GDM1 (cell line): ENCODE measurements at regions not wholly inside any gene's neighbourhood (a gene's known extent, or its start where the extent isn't known, plus 50 kb on each side); places are given as distances from the start of the nearest gene placed in this dataset.
"Not testable (repeated sequence)": the region's sequence is repeated elsewhere in the genome, so short reads cannot be mapped to it uniquely, and the experiment has no call there.

Experiments used
- DNase-seq: peaks from one replicate; lab custom pipeline; 2025; lab: John Stamatoyannopoulos, UW

DNA sequence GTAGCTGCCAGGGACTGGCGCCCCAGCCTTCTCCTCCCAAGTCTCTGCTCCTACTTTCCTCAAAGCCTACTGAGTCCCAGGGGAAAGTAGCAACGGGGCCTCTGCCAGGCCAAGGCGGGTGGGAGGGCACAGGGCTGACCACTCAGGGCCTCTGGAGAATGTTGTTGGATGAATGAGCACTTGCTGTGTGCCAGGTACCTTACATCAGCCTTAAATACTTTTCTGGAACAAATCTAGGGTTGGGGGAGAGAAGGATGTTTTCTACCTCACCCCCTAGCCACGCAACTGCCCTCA lies 119.3 kb upstream of the ZBTB40 start:
- no peak for DNase-seq

DNA sequence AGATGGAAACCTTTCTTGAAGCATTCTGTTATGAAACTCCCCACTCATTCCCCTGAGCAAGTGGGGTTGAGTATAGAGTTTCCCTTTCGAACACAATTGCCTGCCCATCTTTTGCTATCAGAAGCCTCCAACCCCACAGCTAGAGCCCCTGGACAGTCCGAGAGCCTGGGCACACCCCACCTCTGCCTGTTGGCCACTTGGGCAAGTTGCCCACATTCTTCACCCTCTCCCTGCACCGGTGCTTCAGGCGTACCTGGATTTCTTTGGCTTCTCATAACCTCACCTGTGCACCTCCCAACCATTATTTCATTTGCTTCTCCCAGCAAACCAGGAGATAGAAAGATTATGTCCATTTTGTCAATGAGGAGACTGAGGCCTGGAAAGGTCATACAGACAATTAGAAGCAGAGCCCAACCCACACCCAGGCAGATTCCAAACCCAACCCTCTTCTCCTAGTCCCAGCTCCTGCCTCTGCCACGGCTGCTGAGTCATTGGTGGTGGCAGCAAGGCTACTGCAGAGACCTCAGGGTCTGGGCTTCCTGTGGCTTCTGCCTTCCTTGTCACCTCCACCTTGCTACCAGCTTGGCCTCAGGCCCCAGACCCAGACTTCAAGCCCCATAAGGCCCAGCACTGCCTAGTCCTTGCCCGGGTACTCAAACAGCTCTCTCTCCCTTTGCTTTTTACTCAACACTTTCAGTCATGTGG lies 118.7 kb upstream of the ZBTB40 start:
- no peak for DNase-seq

DNA sequence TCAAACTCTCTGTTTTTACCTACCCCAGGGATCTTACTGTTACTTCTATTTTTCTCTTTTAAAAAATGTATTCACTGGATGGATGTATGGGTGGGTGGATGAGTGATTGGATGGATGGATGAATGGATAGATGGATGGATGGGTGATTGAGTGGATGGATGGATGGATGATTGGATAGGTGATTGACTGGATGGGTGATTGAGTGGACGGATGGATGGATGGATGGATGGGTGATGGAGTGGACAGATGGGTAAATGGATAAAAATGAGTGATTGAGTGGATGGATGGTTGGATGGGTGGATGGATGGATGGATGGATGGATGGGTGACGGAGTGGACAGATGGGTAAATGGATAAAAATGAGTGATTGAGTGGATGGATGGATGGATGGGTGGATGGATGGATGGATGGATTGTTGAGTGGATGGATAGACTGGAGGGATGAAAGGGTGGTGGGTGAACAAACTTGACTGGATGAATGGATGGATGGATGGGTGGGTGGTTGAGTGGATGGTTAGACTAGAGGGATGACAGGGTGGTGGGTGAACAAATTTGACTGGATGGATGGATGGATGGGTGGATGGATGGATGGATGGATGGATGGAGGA lies 118.0 kb upstream of the ZBTB40 start:
- no peak for DNase-seq

- DNase-seq = no peak
Measured at GRCh38 chr1:22334860-22335550, 116.6 kb upstream of the ZBTB40 start.

GRCh38 chr1:22336274-22336673 lies 115.4 kb upstream of the ZBTB40 start:
- not testable (repeated sequence) for DNase-seq

DNA sequence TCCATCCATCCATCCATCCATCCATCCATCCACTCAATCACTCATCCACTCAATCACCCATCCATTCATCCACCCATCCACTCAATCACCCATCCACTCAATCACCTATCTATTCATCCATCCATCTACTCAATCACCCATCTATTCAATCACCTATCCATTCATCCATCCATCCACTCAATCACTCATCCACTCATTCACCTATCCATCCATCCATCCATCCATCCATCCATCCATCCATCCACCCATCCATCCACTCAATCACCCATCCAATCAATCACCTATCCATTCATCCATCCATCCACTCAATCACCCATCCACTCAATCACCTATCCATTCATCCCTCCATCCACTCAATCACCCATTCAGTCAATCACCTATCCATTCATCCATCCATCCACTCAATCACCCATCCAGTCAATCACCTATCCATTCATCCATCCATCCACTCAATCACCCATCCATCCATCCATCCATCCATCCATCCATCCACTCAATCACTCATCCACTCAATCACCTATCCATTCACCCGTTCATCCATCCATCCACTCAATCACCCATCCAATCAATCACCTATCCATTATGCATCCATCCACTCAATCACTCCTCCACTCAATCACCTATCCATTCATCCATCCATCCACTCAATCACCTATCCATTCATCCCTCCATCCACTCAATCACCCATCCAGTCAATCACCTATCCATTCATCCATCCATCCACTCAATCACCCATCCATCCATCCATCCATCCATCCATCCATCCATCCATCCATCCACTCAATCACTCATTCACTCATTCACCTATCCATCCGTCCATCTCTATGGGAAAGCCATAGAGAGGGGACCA lies 114.7 kb upstream of the ZBTB40 start:
- DNase-seq = not testable (repeated sequence)

- DNase-seq = no peak
Measured at GRCh38 chr1:22338071-22338765, 113.4 kb upstream of the ZBTB40 start.

DNA sequence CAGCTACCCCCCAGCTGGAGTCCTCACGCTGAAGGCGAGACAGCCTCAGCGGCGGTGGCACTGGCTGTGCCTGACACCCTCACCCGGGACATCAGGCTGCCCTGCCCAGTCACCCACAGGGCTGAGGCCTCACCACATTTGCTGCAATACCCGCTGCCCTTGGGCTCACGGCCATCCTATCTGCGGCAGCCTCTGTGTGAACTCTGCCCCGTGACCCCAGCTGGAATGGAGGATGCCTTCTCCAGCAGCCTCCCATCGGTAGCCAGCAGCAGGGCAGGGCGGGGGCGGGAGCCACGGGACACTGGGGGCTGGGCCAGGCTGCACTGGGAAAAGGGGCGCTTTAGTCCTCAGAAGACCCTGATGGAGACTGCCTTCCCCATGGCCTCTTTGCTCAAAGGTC lies 112.4 kb upstream of the ZBTB40 start:
- no peak for DNase-seq

GRCh38 chr1:22340066-22340465 lies 111.6 kb upstream of the ZBTB40 start:
- no peak for DNase-seq

DNA sequence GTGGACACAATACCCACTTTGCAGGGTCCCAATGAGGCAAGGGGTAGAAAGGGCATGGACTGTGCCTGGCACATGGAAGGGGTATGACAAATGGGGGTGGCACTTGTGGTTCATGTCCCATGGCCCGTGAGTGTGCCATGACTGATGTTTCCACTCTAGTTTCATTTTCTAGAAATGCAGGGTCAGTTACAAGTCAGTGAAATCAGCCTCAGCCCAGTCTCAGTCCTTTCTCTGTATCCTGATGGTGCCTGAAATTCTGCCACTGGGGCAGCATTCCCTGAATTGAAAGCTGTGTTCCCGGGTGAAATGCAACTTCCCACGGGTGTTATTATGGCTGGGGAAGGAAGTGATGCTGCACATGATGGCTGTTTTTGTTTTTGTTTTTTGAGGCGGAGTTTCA lies 110.8 kb upstream of the ZBTB40 start:
- no peak for DNase-seq

DNA sequence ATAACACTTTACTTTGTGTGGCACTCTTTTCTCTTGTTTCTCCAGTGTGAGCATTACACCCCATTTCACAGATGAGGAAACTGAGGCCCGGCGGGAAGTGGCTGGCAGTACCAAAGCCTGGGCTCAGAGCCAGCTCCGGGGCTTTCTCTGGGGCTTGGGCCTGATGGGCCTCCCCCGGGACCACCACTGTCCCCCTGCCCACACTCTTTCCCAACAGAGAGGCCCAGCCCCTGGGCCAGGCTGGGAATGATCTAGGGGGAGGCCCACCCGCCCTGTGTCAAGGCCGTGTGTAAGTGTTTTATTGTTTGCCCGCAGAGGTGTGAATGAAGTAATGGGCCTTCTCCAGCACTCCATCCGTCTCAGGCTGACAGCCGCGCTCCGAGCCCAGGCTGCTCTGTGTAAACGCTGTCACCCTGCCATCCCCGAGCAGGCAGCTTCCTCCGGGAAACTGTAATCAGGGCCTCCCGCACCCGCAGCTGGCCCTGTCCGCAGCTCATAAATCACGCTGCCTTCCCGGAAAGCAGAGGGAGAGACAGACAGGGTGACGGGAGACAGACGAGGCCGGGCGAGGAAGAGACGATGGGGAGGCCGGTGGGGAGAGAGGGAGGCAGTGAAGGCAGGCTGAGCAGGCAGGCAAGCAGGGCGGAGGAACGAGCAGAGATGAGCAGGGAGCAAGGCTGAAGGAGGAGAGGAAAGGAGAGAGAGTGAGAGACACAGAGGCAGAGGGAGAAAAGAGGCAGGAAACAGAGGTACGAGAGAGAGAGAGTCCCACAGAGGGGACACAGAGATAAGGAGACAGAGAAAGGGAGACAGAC lies 109.7 kb upstream of the ZBTB40 start:
- no peak for DNase-seq

GRCh38 chr1:22342734-22343191 lies 108.9 kb upstream of the ZBTB40 start:
- DNase-seq = no peak

DNA sequence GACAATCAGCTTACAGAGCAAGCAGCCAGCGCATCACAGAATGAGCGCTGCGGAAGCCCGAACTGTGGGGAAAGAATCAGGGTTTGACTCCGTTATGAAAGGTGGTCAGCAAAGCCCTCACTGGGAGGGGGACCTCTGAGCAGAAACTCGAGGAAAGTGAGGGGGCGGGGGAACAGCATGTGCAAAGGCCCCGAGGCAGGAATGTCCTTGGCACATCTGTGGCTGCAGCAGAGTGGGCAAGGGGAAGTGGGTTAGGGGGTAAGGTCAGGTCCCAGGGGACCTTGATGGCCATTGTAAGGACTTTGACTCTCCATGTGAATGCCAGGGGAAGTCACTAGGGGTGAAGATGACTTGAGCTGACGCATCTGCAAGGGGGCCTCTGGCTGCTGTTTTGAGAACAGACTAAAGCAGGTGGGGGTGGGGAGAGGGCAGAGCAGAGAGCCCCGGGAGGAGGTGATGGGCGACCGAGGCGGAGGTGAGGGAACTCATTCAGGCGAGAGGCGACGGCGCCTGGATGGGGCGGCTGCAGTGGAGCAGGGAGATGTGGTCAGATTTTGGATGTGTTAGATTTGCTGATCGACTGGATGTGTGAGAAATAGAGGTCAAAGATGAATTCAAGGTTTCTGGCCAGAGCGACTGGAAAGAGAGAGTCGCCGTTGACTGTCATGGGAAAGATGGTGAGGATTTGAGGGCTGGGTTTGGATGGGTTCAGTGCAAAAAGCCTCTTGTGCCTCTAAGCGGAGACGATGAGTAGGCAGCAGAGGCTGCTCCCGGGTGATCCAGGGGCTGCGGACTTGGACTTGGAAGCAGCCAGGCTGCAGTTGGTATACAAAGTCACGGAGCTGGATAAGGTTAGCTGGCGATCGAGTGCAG lies 108.0 kb upstream of the ZBTB40 start:
- DNase-seq = no peak

DNA sequence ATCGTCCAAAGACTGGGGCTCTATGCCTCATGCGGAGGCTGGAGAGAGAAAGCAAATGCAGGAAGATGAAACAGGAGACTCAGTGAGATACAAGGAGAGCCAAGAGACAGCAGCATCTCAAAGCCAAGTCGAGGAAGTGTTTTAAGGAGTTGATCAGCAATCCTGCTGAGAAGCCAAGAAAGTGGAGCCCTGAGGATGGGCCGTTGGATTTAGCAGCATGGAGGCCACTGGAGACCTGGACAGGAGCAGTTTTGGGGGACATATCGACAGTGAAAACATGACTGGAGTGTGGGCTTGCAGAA lies 107.4 kb upstream of the ZBTB40 start:
- DNase-seq = no peak

- no peak for DNase-seq
Measured at GRCh38 chr1:22344851-22345560, 106.6 kb upstream of the ZBTB40 start.

DNA sequence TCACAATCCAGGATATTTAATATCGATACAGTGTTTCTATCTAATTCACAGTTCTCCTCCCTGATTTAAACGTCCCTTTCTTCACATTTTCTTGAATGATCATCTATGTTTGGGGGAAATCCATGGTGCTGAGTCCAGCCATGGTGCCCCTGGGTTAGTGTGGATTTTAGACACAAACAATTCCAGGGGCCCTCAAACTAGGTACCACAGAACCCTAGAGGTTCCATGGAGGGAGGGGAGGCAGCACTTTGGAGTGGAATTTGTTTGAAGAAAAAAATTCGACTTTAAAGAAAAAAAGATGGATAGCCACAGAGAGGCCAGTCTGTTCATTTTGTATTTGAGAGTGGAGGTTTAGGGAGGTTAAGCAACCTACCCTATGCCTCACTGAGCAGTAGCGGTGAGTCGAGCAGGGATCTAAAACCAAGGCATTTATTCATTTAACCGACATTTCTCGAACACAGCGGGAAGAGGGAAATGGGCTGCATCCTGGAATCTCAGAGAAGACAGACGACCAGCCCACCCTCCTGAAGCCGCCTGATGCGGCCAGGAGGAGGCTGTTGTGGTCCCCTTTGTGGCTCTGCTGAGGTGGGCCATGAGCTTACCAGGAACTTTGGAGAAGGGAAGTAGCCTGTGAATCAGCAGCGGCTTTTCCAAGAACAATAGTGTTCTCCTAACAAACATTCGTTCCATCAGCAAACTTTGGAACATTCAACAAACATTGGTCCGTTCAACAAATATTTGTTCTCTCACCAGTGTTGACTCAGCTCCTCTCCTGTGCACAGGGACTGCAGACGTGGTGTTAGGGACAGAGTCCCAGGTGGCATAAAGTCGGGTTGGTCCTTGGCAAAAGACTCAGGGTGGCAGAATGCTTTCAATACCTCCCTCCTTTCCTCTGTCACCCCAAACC lies 103.5 kb upstream of the ZBTB40 start:
- DNase-seq = no peak

- no peak for DNase-seq
Measured at GRCh38 chr1:22349362-22350043, 102.1 kb upstream of the ZBTB40 start.
